NCI-H146 treated with DMSO at 0.1 percent for 48 hours (cell line): ENCODE measurements at regions not wholly inside any gene's neighbourhood (a gene's known extent, or its start where the extent isn't known, plus 50 kb on each side); places are given as distances from the start of the nearest gene placed in this dataset.
"Not testable (repeated sequence)": the region's sequence is repeated elsewhere in the genome, so short reads cannot be mapped to it uniquely, and the experiment has no call there.

Source experiments
- DNase-seq: peaks from one replicate; lab custom pipeline; 2025; ENCODE audit not compliant: unreplicated experiment; lab: John Stamatoyannopoulos, UW

- no peak for DNase-seq
Measured at GRCh38 chr4:66750273-66750672, 795.0 kb downstream of the CENPC start.

DNA sequence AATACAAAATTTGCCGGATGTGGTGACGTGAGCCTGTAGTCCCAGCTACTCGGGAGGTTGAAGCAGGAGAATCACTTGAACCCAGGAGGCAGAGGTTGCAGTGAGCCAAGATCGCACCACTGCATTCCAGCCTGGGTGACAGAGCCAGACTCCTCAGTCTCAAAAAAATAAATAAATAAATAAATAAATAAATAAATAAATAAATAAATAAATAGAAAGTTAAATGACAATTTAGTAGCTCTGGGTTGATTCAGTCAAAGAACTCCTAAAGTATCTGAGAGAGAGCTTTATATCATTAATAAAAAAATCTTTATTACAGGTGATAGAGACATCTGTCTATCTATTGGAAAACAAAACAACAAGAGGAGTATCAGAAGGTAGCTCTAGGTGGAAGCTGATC, 798.4 kb downstream of the CENPC start:
- DNase-seq = not testable (repeated sequence)

- no peak for DNase-seq
Measured at GRCh38 chr4:66741081-66741480, 804.2 kb downstream of the CENPC start.

- no peak for DNase-seq
Measured at GRCh38 chr4:66736606-66737005, 808.7 kb downstream of the CENPC start.

DNA sequence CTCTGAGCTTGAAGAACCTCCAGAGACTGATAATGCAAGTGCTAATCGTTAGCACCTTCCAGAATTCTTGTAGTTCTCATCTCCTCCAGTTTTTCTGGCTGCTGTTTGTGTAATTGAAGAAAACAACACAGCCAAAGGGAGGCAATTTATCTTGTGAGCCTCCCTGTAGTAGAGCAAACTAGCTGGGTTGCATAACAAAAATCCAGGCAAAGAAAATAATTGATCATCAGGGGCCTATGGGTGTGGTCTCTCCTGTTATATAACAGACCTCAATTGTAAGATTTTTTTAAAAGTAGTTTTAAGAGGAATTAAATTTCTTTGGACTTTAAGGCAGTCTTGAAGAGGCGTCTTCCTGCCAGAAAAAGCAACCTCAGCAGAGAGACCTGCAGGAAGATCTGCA, 817.0 kb downstream of the CENPC start:
- no peak for DNase-seq

DNA sequence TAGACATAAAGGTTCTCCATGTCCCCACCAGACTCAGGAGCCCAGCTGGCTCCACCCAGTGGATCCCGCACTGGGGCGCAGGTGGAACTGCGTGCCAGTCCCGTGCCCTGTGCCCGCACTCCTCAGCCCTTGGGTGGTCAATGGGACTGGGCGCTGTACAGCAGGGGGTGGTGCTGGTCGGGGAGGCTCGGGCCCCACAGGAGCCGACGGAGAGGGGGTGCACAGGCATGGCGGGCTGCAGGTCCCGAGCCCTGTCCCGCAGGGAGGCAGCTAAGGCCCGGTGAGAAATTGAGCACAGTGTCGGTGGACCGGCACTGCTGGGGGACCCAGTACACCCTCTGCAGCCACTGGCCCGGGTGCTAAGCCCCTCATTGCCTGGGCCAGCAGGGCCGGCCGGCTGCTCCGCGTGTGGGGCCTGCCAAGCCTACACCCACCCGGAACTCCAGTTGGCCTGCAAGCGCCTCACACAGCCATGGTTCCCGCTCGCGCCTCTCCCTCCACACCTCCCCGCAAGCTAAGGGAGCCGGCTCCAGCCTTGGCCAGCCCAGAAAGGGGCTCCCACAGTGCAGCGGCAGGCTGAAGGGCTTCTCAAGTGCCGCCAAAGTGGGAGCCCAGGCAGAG, 832.9 kb downstream of the CENPC start:
- not testable (repeated sequence) for DNase-seq

DNA sequence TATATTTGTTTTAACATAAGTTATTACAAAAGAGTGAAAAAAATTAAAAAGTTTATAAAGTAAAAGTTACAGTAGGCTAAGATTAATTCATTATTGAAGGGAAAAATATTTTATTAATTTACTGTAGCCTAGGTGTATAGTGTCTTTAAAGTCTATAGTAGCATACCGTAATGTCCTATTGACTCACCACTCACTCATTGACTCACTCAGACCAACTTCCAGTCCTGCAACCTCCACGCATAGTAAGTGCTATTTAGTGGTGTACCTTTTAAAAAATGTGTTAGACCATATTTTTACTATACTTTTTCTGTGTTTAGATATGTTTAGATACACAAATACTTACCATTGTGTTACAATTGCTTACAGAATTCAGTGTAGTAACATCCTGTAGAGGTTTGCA, 841.1 kb downstream of the CENPC start:
- no peak for DNase-seq

- no peak for DNase-seq
Measured at GRCh38 chr4:66694739-66695138, 850.6 kb downstream of the CENPC start.

GRCh38 chr4:66693694-66694093, 851.6 kb downstream of the CENPC start:
- no peak for DNase-seq

- DNase-seq = no peak
Measured at GRCh38 chr4:66691101-66691500, 854.2 kb downstream of the CENPC start.

- DNase-seq = no peak
Measured at GRCh38 chr4:66688674-66689073, 856.6 kb downstream of the CENPC start.

DNA sequence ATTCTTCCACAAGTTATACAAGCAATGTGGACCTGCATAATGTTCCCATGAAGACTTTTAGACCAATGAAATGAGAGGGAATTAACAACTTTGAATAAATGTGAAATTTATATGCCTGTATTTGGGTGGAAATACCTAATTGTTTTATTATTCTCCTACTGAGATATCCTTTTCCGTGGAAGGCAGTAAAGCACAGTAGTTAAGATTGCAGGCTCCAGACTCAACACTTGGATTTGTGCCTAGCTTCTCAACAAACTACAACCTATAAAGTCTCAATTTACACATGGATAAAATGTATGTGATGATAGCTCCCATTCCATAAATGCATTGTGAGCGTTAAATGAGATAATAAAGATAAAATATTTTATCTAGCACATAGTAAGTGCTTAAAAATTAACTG, 857.8 kb downstream of the CENPC start:
- no peak for DNase-seq

- no peak for DNase-seq
Measured at GRCh38 chr4:66681962-66682361, 863.3 kb downstream of the CENPC start.

GRCh38 chr4:66667249-66667648, 878.1 kb downstream of the CENPC start:
- no peak for DNase-seq

GRCh38 chr4:66662620-66663019, 882.7 kb downstream of the CENPC start:
- no peak for DNase-seq

DNA sequence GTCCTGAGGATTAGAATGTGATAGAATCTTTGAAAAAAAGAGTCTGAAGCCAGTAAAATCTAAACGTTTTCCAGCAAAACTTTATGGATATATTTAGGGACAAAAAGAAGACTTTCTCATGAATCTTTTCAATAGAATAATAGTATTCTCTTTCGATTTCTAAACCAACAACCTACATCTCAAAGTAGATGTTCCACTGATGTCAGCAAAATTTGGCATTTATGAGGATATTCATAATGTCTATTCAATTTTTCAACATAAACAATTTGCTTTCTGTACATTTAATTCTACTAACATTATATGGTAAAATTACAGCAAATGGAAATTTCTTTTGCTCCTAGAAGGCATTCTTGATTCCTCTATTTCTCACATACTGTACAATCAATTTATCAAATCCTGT, 886.5 kb downstream of the CENPC start:
- no peak for DNase-seq

DNA sequence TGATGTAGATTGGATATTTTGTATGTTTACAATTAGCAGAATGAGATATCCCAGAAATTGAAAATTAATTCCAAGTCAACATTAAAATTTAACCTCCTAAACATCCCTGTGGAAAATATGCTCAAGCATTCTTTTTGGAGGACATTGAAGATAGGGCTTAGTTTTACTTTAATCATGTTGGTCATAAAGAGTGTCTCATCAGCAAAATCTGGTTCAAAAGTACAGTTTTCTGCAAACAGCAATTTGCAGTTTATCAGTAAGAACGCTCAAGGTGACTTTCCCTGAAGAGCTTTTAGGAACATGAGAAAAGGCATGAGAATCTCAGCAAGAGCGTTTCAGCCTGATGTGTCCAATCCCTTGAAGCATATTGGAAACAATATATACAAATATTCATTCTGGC, 889.8 kb downstream of the CENPC start:
- DNase-seq = no peak

DNA sequence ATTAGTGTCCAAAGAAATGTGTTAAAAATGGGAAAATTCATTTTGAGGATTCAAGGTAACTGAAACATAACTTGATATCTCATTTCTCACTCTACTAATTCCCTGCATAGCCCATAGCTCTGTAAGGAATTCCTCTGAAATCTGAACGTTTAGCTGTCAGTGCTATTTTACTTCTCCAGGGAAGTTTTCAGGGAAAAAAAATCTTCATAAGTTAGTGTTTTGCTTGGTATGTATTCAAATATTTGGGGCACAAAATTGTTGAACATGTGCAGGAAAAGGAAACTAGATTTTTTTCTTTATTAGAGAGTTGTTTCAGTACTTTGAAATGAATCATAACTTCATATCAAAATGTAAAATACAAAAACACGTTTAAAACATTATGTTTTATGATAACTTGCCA, 891.4 kb downstream of the CENPC start:
- no peak for DNase-seq

DNA sequence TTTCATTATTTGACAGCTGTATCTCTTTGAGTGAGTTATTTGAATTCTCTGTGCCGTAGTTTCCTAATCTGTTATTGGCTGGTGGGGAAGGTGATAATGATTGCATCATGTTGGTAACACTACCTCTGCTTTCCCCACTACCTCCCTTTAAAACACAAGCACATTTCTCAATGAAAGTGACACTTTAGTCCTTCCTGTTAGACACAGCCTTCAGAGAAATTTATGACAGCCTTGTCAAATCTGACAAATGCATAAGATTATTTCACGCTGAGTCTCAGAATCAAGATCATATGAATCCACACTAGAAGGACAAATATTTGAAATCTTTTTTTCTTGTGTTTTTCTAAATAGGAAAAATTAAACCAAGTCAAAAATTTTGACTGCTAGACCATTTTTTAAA, 896.1 kb downstream of the CENPC start:
- DNase-seq = no peak

DNA sequence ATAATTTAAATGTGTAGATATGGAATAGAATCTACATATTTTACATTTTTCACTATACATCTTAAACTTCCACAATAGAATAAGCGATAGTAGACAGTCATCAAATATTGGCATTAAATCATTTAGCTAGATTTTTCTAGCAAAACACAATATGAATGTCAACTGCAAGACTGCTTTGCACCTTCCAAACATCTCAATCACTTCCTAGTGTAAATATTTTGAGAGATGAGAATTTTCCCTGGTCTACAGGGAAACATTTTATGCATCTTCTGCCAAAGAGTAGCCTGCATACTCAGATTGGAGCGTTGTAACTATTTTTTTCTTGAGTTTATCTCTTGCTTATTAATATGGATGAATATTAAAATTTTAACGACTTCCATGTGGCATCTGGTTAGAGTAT, 897.4 kb downstream of the CENPC start:
- DNase-seq = no peak

DNA sequence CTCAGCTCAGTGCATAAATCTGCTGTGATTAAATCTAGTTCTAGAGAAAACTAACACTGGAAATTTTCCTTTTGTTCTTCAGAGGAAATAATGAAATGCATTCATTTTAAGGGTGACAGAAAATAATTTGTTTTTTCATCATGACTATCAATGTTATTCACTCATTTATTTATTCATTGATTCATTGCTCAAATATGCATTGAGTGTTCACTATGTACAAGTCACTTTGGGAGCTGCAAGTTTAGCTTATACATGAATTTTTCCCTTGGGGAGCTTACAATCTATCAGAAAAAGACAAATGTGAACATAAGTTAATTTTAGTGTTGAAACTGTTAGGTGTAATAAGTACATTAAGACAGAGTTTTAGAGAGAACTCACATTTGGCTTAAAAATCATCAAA, 897.8 kb downstream of the CENPC start:
- no peak for DNase-seq

- no peak for DNase-seq
Measured at GRCh38 chr4:66640233-66640990, 904.9 kb downstream of the CENPC start.

DNA sequence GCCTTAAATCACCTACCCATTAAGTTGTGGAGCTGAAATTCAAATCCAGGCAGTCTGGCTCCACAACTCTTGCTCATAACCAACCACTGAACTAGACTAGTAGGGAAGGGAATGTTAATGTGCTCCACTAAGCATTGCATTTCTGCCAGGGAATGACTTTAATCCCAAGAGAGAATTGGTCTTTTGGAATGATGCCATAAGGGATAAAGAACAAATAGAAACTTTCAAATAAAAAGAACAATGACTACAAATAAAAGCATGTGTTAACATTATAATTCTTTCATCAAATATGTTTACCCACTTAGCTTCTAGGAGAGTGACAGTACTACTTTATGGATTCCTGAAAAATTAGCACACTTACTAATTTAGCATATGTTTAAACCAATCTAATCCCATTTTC, 905.9 kb downstream of the CENPC start:
- no peak for DNase-seq
